HUES48 (cell line): ENCODE measurements at regions not wholly inside any gene's neighbourhood (a gene's known extent, or its start where the extent isn't known, plus 50 kb on each side); places are given as distances from the start of the nearest gene placed in this dataset.

Experiments used
- H3K27ac ChIP-seq: one replicate; pipeline ENCODE4 v1.7.0; 2013; ENCODE audit warnings: low read depth, low read length, inconsistent platforms
- H3K27me3 ChIP-seq: 2 replicates; pipeline ENCODE4 v1.6.1; 2013; ENCODE audit warnings: mild to moderate bottlenecking, low read length; ENCODE audit not compliant: control insufficient read depth, insufficient read depth
- H3K36me3 ChIP-seq: 2 replicates; pipeline ENCODE4 v1.6.1; 2013; ENCODE audit warnings: low read length; ENCODE audit not compliant: control insufficient read depth, insufficient read depth
- H3K4me1 ChIP-seq: 2 replicates; pipeline ENCODE4 v1.6.1; 2013; ENCODE audit warnings: mild to moderate bottlenecking, low read length; ENCODE audit not compliant: control insufficient read depth, insufficient read depth
- H3K4me3 ChIP-seq: 2 replicates; pipeline ENCODE4 v1.5.1; 2013; ENCODE audit warnings: mild to moderate bottlenecking, low read depth, low read length
- H3K9ac ChIP-seq: 2 replicates; pipeline ENCODE4 v1.6.1; 2013; ENCODE audit warnings: mild to moderate bottlenecking, low read depth, low read length, moderate library complexity
- H3K9me3 ChIP-seq: 2 replicates; pipeline ENCODE4 v1.6.1; 2013; ENCODE audit warnings: low read length; ENCODE audit not compliant: control insufficient read depth, insufficient read depth

GRCh38 chr2:58720770-58721697 is 479.9 kb upstream of the FANCL start:
- H3K9me3 ChIP-seq = no peaks in the 10 kb centered on the region
- H3K27me3 ChIP-seq = no peaks in the 10 kb centered on the region
- no peak overlapping the region for H3K9ac ChIP-seq
- peak overlapping the region; percentile 4; the same call in 1 of the 2 replicates for H3K4me3 ChIP-seq
- no peaks in the 10 kb centered on the region for H3K36me3 ChIP-seq
- peaks cover 24% of the 10 kb centered on the region for H3K4me1 ChIP-seq
- no peak overlapping the region for H3K27ac ChIP-seq

- Histone ChIP-seq H3K27ac (no peak overlapping the region), H3K27me3 (no peaks in the 10 kb centered on the region), H3K4me3 (peak overlapping the region; percentile 4; the same call in 1 of the 2 replicates), H3K9me3 (no peaks in the 10 kb centered on the region), H3K4me1 (peaks cover 24% of the 10 kb centered on the region), H3K36me3 (no peaks in the 10 kb centered on the region), H3K9ac (no peak overlapping the region)
These were observed 479.1 kb upstream of the FANCL start for GRCh38 chr2:58720033-58720769.

- H3K27me3 ChIP-seq = no peaks in the 10 kb centered on the region
- H3K9me3 ChIP-seq = no peaks in the 10 kb centered on the region
- no peak overlapping the region for H3K4me3 ChIP-seq
- no peak overlapping the region for H3K9ac ChIP-seq
- peaks cover 11% of the 10 kb centered on the region for H3K4me1 ChIP-seq
- no peaks in the 10 kb centered on the region for H3K36me3 ChIP-seq
- H3K27ac ChIP-seq = no peak overlapping the region
These were observed 474.2 kb upstream of the FANCL start for GRCh38 chr2:58715344-58715743.

- Histone ChIP-seq H3K4me1 (peaks cover 3% of the 10 kb centered on the region; the same call in 1 of the 2 replicates), H3K27me3 (no peaks in the 10 kb centered on the region), H3K4me3 (no peak overlapping the region), H3K9ac (no peak overlapping the region), H3K36me3 (no peaks in the 10 kb centered on the region), H3K27ac (no peak overlapping the region), H3K9me3 (no peaks in the 10 kb centered on the region)
These were observed 473.1 kb upstream of the FANCL start for GRCh38 chr2:58714238-58714637.

- H3K27me3 ChIP-seq = no peaks in the 10 kb centered on the region
- no peak overlapping the region for H3K4me3 ChIP-seq
- peaks cover 4% of the 10 kb centered on the region; the same call in 1 of the 2 replicates for H3K4me1 ChIP-seq
- H3K9me3 ChIP-seq = no peaks in the 10 kb centered on the region
- H3K36me3 ChIP-seq = no peaks in the 10 kb centered on the region
- no peak overlapping the region for H3K27ac ChIP-seq
- no peak overlapping the region for H3K9ac ChIP-seq
These were observed 469.7 kb upstream of the FANCL start for GRCh38 chr2:58710795-58711279.

- Histone ChIP-seq H3K27me3 (no peaks in the 10 kb centered on the region), H3K9me3 (no peaks in the 10 kb centered on the region), H3K9ac (no peak overlapping the region), H3K4me1 (peaks cover 4% of the 10 kb centered on the region; the same call in 1 of the 2 replicates), H3K36me3 (no peaks in the 10 kb centered on the region), H3K4me3 (no peak overlapping the region), H3K27ac (no peak overlapping the region)
These were observed 468.7 kb upstream of the FANCL start for GRCh38 chr2:58709687-58710354.

- H3K4me1 ChIP-seq = peaks cover 4% of the 10 kb centered on the region; the same call in 1 of the 2 replicates
- H3K36me3 ChIP-seq = no peaks in the 10 kb centered on the region
- no peaks in the 10 kb centered on the region for H3K9me3 ChIP-seq
- no peaks in the 10 kb centered on the region for H3K27me3 ChIP-seq
- H3K4me3 ChIP-seq = no peak overlapping the region
- no peak overlapping the region for H3K9ac ChIP-seq
- H3K27ac ChIP-seq = no peak overlapping the region
These were observed 468.1 kb upstream of the FANCL start for GRCh38 chr2:58709274-58709673.

- Histone ChIP-seq H3K27me3 (no peaks in the 10 kb centered on the region), H3K9me3 (no peaks in the 10 kb centered on the region), H3K4me3 (no peak overlapping the region), H3K36me3 (no peaks in the 10 kb centered on the region), H3K9ac (no peak overlapping the region), H3K4me1 (peaks cover 4% of the 10 kb centered on the region; the same call in 1 of the 2 replicates), H3K27ac (no peak overlapping the region)
These were observed 467.4 kb upstream of the FANCL start for GRCh38 chr2:58708565-58708964.

GRCh38 chr2:58702302-58702885 is 461.3 kb upstream of the FANCL start:
- Histone ChIP-seq H3K27me3 (no peaks in the 10 kb centered on the region), H3K9me3 (no peaks in the 10 kb centered on the region), H3K9ac (no peak overlapping the region), H3K4me1 (peaks cover 7% of the 10 kb centered on the region; the same call in 1 of the 2 replicates), H3K4me3 (no peak overlapping the region), H3K27ac (no peak overlapping the region), H3K36me3 (no peaks in the 10 kb centered on the region)

- Histone ChIP-seq H3K36me3 (no peaks in the 10 kb centered on the region), H3K4me3 (no peak overlapping the region), H3K9ac (no peak overlapping the region), H3K4me1 (peaks cover 7% of the 10 kb centered on the region; the same call in 1 of the 2 replicates), H3K27me3 (no peaks in the 10 kb centered on the region), H3K27ac (no peak overlapping the region), H3K9me3 (no peaks in the 10 kb centered on the region)
These were observed 460.7 kb upstream of the FANCL start for GRCh38 chr2:58701688-58702301.
